HG03039 (cell line): ENCODE measurements at regions not wholly inside any gene's neighbourhood (a gene's known extent, or its start where the extent isn't known, plus 50 kb on each side); places are given as distances from the start of the nearest gene placed in this dataset.

Experiments
- ATAC-seq: cut with Tn5 transposase; IDR thresholded peaks from one replicate; pipeline ENCODE4 v1.9.1; 2021; ENCODE audit warnings: mild to moderate bottlenecking, moderate library complexity; ENCODE audit not compliant: unreplicated experiment

GRCh38 chr3:180184816-180185215, 148.1 kb upstream of the PEX5L start:
- no peak for ATAC-seq

GRCh38 chr3:180185650-180186049, 148.9 kb upstream of the PEX5L start:
- no peak for ATAC-seq

- no peak for ATAC-seq
These were observed 152.0 kb upstream of the PEX5L start for GRCh38 chr3:180188512-180189309.

GRCh38 chr3:180189310-180189648, 152.5 kb upstream of the PEX5L start:
- ATAC-seq, result no peak

- ATAC-seq, result no peak
These were observed 159.9 kb upstream of the PEX5L start for GRCh38 chr3:180196658-180197057.

- no peak for ATAC-seq
These were observed 162.8 kb upstream of the PEX5L start for GRCh38 chr3:180199417-180199995.

GRCh38 chr3:180215866-180216265, 179.1 kb upstream of the PEX5L start:
- no peak for ATAC-seq

- no peak for ATAC-seq
These were observed 186.5 kb upstream of the PEX5L start for GRCh38 chr3:180223268-180223667.

- no peak for ATAC-seq
These were observed 192.4 kb upstream of the PEX5L start for GRCh38 chr3:180229113-180229512.

GRCh38 chr3:180239939-180240338, 203.2 kb upstream of the PEX5L start:
- ATAC-seq, result no peak

- ATAC-seq, result no peak
These were observed 210.0 kb upstream of the PEX5L start for GRCh38 chr3:180246688-180247195.

- no peak for ATAC-seq
These were observed 213.4 kb upstream of the PEX5L start for GRCh38 chr3:180250172-180250571.

GRCh38 chr3:180252683-180253082, 215.9 kb upstream of the PEX5L start:
- no peak for ATAC-seq

- no peak for ATAC-seq
These were observed 216.5 kb upstream of the PEX5L start for GRCh38 chr3:180253283-180253682.

GRCh38 chr3:180264479-180264878, 227.7 kb upstream of the PEX5L start:
- ATAC-seq, result no peak

GRCh38 chr3:180265551-180265950, 228.8 kb upstream of the PEX5L start:
- no peak for ATAC-seq

GRCh38 chr3:180267202-180267843, 230.6 kb upstream of the PEX5L start:
- ATAC-seq, result peak; percentile 100

GRCh38 chr3:180274536-180274935, 237.8 kb upstream of the PEX5L start:
- no peak for ATAC-seq

- no peak for ATAC-seq
These were observed 238.4 kb upstream of the PEX5L start for GRCh38 chr3:180275176-180275575.

- ATAC-seq, result no peak
These were observed 240.3 kb upstream of the PEX5L start for GRCh38 chr3:180277041-180277440.

GRCh38 chr3:180278583-180279188, 241.9 kb upstream of the PEX5L start:
- ATAC-seq, result peak; percentile 90

- no peak for ATAC-seq
These were observed 243.8 kb upstream of the PEX5L start for GRCh38 chr3:180280555-180280954.
